ENCODE measurements at regions not wholly inside any gene's neighbourhood (a gene's known extent, or its start where the extent isn't known, plus 50 kb on each side); places are given as distances from the start of the nearest gene placed in this dataset.

DNA sequence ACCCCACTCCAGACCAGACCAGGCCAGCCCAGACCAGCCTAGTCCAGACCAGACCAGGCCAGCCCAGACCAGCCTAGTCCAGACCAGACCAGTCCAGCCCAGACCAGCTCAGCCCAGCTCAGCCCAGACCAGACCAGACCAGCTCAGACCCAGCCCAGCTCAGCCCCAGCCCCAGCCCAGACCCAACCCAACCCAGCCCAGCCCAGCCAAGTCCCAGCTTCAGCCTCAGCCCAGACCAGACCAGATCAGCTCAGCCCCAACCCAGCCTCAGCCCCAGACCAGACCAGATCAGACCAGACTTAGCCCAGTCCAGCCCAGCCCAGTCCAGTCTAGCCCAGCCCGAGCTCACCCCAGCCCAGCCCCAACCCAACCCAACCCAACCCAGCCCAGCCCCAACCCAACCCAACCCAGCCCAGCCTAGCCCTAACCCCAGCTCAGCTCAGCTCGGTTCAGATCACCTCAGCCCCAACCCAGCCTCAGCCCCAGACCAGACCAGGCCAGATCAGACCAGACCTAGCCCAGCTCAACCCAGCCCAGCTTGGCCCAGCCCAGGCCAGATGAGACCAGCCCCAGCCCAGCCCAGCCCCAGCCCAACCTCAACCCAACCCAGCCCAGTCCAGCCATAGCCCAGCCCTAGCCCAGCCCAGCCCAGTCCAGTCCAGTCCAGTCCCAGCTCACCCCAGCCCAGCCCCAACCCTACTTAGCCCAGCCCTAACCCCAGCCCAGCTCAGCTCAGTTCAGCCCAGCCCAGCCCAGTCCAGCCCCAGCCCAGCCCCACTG, 204.7 kb downstream of the BCL11B start:
- H3K4me3 ChIP-seq (replicated peaks; ENCODE audit: insufficient read depth, low read length) = no peak overlapping the region
- no peaks in the 10 kb centered on the region for H3K27me3 ChIP-seq (ENCODE audit: insufficient read depth, poor library complexity, severe bottlenecking)
- H3K27ac ChIP-seq (replicated peaks) = no peak overlapping the region
- TF ChIP-seq SPI1 (IDR thresholded peaks at IDR 0.05; ENCODE audit: borderline replicate concordance, low read depth) (no peak), POLR2AphosphoS5 (IDR thresholded peaks at IDR 0.05; ENCODE audit: low read depth) (no peak), GABPA (IDR thresholded peaks at IDR 0.05; ENCODE audit: low read depth) (no peak)
- TF ChIP-seq, protein P1, sequence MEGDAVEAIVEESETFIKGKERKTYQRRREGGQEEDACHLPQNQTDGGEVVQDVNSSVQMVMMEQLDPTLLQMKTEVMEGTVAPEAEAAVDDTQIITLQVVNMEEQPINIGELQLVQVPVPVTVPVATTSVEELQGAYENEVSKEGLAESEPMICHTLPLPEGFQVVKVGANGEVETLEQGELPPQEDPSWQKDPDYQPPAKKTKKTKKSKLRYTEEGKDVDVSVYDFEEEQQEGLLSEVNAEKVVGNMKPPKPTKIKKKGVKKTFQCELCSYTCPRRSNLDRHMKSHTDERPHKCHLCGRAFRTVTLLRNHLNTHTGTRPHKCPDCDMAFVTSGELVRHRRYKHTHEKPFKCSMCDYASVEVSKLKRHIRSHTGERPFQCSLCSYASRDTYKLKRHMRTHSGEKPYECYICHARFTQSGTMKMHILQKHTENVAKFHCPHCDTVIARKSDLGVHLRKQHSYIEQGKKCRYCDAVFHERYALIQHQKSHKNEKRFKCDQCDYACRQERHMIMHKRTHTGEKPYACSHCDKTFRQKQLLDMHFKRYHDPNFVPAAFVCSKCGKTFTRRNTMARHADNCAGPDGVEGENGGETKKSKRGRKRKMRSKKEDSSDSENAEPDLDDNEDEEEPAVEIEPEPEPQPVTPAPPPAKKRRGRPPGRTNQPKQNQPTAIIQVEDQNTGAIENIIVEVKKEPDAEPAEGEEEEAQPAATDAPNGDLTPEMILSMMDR (IDR thresholded peaks at IDR 0.05; ENCODE audit: insufficient read depth, low read length) = no peak
- TF ChIP-seq, protein P2, sequence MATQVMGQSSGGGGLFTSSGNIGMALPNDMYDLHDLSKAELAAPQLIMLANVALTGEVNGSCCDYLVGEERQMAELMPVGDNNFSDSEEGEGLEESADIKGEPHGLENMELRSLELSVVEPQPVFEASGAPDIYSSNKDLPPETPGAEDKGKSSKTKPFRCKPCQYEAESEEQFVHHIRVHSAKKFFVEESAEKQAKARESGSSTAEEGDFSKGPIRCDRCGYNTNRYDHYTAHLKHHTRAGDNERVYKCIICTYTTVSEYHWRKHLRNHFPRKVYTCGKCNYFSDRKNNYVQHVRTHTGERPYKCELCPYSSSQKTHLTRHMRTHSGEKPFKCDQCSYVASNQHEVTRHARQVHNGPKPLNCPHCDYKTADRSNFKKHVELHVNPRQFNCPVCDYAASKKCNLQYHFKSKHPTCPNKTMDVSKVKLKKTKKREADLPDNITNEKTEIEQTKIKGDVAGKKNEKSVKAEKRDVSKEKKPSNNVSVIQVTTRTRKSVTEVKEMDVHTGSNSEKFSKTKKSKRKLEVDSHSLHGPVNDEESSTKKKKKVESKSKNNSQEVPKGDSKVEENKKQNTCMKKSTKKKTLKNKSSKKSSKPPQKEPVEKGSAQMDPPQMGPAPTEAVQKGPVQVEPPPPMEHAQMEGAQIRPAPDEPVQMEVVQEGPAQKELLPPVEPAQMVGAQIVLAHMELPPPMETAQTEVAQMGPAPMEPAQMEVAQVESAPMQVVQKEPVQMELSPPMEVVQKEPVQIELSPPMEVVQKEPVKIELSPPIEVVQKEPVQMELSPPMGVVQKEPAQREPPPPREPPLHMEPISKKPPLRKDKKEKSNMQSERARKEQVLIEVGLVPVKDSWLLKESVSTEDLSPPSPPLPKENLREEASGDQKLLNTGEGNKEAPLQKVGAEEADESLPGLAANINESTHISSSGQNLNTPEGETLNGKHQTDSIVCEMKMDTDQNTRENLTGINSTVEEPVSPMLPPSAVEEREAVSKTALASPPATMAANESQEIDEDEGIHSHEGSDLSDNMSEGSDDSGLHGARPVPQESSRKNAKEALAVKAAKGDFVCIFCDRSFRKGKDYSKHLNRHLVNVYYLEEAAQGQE (IDR thresholded peaks at IDR 0.05; ENCODE audit: insufficient replicate concordance, low read depth) = no peak
- DNase-seq (ENCODE audit: low read depth in 1 of 2, low spot score in 1 of 2) = no peak

DNA sequence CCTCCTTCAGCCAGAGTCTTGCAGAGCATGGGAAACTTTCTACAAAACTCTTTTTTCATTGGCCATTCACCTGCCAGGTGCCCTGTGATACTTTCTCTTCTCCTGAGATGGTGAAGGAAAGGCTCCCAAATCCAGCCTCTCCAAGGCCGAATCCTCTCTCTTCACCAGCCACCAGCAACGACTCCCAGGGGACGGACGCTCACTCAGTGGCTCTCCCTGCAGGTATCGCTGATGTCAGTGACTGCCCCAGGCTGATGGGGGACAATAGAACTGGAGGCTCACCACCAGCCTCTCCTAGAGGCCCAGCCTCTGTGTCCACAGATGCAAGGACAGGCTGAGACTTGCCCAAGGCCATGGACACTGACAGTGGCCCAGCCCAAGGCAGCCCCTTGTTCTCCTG, 204.1 kb downstream of the BCL11B start:
- DNase-seq (ENCODE audit: low read depth in 1 of 2, low spot score in 1 of 2) = no peak
- Histone ChIP-seq H3K4me3 (replicated peaks; ENCODE audit: insufficient read depth, low read length) (no peak overlapping the region), H3K27me3 (ENCODE audit: insufficient read depth, poor library complexity, severe bottlenecking) (no peaks in the 10 kb centered on the region), H3K27ac (replicated peaks) (no peak overlapping the region)
- no peak for TF ChIP-seq GABPA (IDR thresholded peaks at IDR 0.05; ENCODE audit: low read depth)
- TF ChIP-seq SPI1 (IDR thresholded peaks at IDR 0.05; ENCODE audit: borderline replicate concordance, low read depth) = no peak
- TF ChIP-seq, protein P2 (IDR thresholded peaks at IDR 0.05; ENCODE audit: insufficient replicate concordance, low read depth) = no peak

DNA sequence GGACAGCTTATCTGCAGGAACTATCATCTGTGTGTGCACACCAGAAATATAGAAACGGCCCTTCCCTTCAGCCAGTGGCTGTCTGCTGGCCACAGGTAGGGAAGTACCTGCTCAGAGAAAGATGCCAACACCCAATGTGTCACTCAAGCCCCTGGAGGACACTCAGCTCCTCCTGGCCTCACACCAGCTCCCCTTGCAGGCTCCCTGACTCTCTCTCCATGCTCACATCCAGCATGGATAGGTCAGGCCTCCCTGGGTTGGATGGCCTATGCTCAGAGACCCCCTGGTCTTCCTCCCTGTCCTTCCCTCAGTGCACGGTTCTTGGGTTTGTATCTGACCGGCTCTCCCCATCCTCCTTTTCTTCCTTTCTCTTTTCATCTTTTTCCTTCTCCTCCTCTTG, 202.1 kb downstream of the BCL11B start:
- no peak overlapping the region for H3K27ac ChIP-seq (replicated peaks)
- DNase-seq (ENCODE audit: low read depth in 1 of 2, low spot score in 1 of 2) = no peak
- H3K27me3 ChIP-seq (ENCODE audit: insufficient read depth, poor library complexity, severe bottlenecking) = no peaks in the 10 kb centered on the region
- TF ChIP-seq GABPA (IDR thresholded peaks at IDR 0.05; ENCODE audit: low read depth) = no peak
- no peak for TF ChIP-seq SPI1 (IDR thresholded peaks at IDR 0.05; ENCODE audit: borderline replicate concordance, low read depth)
- no peak for TF ChIP-seq POLR2AphosphoS5 (IDR thresholded peaks at IDR 0.05; ENCODE audit: low read depth)
- TF ChIP-seq, protein P2 (IDR thresholded peaks at IDR 0.05; ENCODE audit: insufficient replicate concordance, low read depth) = no peak
- TF ChIP-seq, protein P1 (IDR thresholded peaks at IDR 0.05; ENCODE audit: insufficient read depth, low read length) = no peak
- H3K4me3 ChIP-seq (replicated peaks; ENCODE audit: insufficient read depth, low read length) = no peak overlapping the region
